HG03565 (cell line): ENCODE measurements at regions not wholly inside any gene's neighbourhood (a gene's known extent, or its start where the extent isn't known, plus 50 kb on each side); places are given as distances from the start of the nearest gene placed in this dataset.
"Not testable (repeated sequence)": the region's sequence is repeated elsewhere in the genome, so short reads cannot be mapped to it uniquely, and the experiment has no call there.

Source experiments
- ATAC-seq: cut with Tn5 transposase; IDR thresholded peaks from one replicate; pipeline ENCODE4 v1.9.1; 2021; ENCODE audit warnings: mild to moderate bottlenecking, moderate library complexity; ENCODE audit not compliant: unreplicated experiment

DNA sequence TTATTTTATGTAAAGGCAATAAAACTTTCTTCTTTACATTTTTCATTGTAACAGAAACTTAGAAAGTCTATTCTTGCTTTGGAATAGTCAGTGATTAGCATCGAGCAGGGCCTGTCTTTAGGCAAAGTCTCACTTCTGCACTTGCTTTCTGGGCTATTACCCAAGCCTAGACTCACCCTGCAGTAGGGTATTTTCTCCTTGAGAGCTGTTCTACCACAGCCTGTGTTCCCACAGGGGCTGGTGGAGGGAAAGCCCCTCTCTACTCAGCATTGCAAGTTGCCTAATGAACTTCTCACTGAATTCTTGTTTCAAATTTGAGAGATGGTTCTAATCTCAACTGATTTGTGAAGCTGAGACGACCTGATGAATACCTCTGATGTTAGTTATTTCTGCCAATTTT is 111.7 kb upstream of the KLHL14 start:
- peak; percentile 91 for ATAC-seq

- no peak for ATAC-seq
Observed at GRCh38 chr18:32881009-32881408, 108.2 kb upstream of the KLHL14 start.

GRCh38 chr18:32879497-32879896 is 106.7 kb upstream of the KLHL14 start:
- ATAC-seq, result no peak

DNA sequence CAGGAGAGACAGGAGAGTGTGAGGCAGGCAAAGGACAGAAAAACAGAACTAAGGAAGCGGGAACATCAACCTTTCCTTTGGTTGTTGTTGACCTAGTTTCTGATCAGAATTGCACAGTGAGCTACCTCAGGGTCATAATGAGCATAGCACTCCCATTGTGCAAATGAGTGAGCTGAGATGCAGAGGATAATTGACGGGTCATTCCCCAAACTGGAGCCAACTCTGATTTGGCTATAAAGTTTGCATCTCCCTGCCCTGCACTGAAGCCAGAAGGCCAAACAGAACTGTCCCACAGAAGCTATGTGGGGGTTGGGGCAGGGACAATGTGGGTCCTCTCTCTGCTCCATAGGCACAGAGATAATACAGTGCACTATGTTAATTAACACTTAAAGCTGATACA is 105.6 kb upstream of the KLHL14 start:
- ATAC-seq, result no peak

DNA sequence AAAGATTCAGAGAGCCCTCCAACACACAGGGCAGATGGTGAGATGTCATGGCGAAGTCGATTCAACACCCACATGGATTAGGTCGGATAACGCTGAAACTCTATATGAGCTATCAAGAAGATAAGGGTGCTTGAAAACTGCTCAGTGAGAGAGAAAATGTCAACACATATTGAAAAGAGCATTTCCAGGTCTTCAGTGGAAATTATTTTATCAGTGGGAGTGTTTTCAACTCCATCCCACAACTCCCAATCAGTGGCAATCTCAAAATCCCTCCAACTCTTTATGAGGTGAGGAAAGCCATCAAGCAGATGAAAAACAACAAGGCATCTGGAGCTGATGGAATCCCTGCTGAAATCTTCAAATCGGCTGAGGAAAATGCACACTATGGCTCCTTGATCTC is 104.5 kb upstream of the KLHL14 start:
- no peak for ATAC-seq

DNA sequence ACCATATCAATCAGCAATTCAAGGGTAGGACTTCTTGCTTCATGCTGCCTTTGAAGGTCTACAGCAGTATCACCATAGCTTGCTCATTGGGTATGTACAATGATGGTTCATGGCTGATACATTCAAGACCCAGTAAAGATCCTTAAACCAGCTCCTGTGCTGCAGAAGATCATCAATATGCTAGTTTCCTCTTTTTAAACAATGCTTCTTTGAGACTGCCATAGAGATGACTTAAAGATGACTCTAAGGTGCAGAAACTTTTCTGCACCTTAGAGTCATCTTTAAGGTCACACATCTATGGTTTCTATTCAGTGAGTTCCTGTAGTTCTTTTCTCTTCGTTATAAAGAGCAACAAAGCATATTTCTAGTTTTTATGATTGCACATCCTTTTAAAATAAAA is 102.8 kb upstream of the KLHL14 start:
- no peak for ATAC-seq

DNA sequence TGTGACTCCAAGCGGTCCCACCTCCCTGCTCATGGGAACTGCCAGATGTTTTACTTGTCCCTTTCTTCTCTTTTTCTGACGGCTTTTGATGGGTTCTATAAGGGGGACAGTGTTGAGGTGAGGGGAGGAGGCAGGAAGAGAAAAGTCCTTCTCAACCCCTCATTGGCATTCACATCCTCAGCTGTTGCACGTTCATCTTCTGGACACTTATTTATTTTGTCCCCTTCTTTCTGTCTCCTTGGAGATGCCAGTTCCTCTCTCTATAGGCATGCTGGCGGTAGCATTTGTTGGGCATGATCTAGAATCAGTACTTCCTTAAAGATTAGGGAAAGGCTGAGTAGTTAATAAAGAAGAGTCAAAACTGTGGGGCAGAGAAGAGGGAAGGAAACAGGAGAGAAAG is 99.0 kb upstream of the KLHL14 start:
- ATAC-seq, result no peak

- ATAC-seq, result no peak
Observed at GRCh38 chr18:32870611-32871010, 97.8 kb upstream of the KLHL14 start.

DNA sequence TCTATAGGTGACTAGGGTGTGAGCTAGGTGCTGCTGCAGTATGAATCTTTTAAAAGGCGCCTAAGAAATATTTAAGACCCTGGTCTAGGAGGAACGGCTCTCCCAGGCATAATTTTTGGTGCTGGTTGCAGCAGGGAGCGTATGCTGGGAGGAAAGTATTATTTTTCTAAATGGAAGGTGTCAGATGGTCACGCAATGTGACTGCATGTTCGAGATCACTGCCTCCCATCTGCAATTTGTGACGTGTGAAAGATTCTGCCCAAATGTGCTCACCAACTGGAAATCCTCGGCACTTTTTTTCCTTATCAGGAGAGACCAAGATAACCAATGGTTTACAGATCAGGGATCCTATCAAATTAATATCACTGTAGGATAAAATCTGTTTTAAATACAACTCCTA is 95.6 kb upstream of the KLHL14 start:
- ATAC-seq, result no peak

DNA sequence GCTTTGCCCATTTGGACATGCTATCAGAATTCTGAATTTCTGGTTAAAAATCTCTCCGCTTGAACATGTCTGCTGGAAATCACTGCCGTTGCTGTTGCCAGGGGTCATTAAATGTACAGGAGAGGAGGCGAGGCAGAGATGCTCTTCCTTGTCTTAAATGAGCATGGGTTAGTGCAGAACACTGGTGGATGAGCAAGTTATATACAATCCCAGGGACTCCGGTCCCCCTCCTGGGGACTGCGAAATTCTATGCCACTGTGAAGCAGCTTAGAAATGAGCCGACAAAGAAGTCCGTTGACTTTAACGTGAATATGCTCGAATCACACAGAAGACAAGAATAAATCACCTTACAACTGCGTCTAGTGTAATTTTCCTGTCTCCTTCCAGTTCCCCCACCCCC is 95.1 kb upstream of the KLHL14 start:
- no peak for ATAC-seq

DNA sequence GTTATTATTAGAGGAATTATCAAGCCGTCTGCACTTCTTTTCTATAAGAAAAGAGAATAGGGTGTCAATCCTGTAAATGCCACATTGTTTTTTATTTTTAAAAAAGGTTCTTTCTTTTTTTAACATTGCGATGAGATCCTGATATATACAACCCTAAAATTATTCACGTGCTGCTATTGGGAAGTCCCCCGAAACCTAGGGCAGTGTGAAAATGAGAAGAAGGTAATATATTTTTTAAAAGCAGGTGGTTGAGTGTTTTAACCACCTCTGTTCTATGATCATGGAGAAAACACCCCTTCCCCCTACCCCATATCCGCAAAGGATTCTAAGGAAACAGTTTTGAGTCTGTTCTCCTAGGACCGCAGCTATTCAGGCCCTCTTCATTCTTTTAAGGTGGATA is 94.5 kb upstream of the KLHL14 start:
- ATAC-seq, result no peak

DNA sequence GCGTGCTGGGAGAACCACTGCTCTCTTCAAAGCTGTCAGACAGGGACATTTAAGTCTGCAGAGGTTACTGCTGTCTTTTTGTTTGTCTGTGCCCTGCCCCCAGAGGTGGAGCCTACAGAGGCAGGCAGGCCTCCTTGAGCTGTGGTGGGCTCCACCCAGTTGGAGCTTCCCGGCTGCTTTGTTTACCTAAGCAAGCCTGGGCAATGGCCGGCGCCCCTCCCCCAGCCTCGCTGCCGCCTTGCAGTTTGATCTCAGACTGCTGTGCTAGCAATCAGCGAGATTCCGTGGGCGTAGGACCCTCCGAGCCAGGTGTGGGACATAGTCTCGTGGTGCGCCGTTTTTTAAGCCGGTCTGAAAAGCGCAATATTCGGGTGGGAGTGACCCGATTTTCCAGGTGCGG is 89.2 kb upstream of the KLHL14 start:
- not testable (repeated sequence) for ATAC-seq

GRCh38 chr18:32851936-32852335 is 79.1 kb upstream of the KLHL14 start:
- no peak for ATAC-seq

GRCh38 chr18:32848826-32849225 is 76.0 kb upstream of the KLHL14 start:
- no peak for ATAC-seq

- ATAC-seq, result no peak
Observed at GRCh38 chr18:32847691-32848090, 74.9 kb upstream of the KLHL14 start.

DNA sequence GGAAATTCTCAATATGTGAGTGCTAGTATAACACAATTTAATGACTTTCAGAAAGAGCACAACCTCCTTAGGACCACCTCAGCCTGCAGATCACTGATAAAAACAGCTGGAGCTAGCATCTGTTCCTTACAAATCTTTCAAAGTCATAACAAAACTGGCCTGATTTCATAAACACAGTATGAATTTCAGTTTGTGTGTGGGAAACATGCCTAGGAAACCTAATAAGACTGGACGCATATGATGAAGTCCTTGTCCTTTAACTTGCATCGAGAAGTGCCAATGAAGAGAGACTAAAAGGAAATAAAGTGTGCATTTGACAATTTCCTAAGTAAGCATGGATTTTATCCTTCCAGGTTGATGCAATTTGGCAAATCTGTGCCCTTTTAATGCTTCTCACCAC is 74.1 kb upstream of the KLHL14 start:
- ATAC-seq, result no peak

DNA sequence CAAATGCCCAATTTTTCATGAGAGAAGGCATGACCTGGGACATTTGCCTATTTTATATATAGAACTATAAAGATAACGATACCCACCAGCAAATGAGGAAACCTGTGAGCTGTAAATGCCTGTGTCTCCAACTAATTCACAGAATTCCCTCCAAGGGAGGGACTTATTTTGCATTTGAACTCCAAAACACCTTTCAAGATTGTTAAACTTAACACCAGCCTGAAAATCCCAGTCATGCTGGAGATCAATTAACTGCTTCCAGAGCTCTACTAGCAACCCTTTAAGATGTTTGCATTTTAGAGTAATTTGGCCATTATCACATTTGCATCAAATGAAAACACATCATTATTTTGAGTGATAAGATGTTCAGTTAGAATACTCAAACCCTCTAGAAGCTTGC is 68.1 kb upstream of the KLHL14 start:
- ATAC-seq, result no peak

DNA sequence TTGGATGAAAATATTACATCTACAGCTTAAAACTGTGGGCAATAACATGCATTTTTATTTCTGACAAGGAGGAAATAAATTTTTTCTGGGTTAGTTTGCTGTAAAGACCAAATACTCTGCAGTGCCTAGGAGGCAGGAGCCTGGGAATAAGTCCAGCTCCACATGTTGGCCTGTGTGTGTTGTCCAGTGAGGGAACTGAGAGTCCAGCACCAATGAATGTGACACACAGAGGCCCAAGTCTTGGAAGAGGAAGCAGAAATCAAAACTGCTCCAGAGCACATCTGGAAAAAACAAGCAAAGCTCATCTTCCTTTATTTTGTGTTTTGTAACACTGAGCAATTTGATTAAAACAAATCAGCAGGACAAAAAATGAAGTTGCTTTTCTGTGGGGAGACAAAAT is 63.1 kb upstream of the KLHL14 start:
- no peak for ATAC-seq

- ATAC-seq, result no peak
Observed at GRCh38 chr18:32831781-32832180, 59.0 kb upstream of the KLHL14 start.

GRCh38 chr18:32823226-32823625 is 50.4 kb upstream of the KLHL14 start:
- ATAC-seq, result no peak
